Ureter (tissue), 1 donor: ENCODE measurements at regions not wholly inside any gene's neighbourhood (a gene's known extent, or its start where the extent isn't known, plus 50 kb on each side); places are given as distances from the start of the nearest gene placed in this dataset.

Experiments
- DNase-seq: peaks from one replicate; pipeline ENCODE4 v3.0.0-alpha.2; 2020; ENCODE audit warnings: low spot score
- donor health status: DM: yes; HTN: yes; CAD: no.

- no peak for DNase-seq
Measured at GRCh38 chr2:120809151-120809550, 73.5 kb downstream of the GLI2 start.

- DNase-seq: no peak
Measured at GRCh38 chr2:120809609-120810440, 74.2 kb downstream of the GLI2 start.

GRCh38 chr2:120810639-120811038 is 75.0 kb downstream of the GLI2 start:
- no peak for DNase-seq

GRCh38 chr2:120812866-120813265 is 77.2 kb downstream of the GLI2 start:
- DNase-seq: no peak

- DNase-seq: no peak
Measured at GRCh38 chr2:120814352-120814751, 78.7 kb downstream of the GLI2 start.

GRCh38 chr2:120815292-120815691 is 79.6 kb downstream of the GLI2 start:
- DNase-seq: no peak

GRCh38 chr2:120817136-120817955 is 81.7 kb downstream of the GLI2 start:
- DNase-seq: no peak

GRCh38 chr2:120817956-120818325 is 82.3 kb downstream of the GLI2 start:
- no peak for DNase-seq

- no peak for DNase-seq
Measured at GRCh38 chr2:120818441-120818920, 82.8 kb downstream of the GLI2 start.

- DNase-seq: no peak
Measured at GRCh38 chr2:120819720-120820210, 84.1 kb downstream of the GLI2 start.

- DNase-seq: no peak
Measured at GRCh38 chr2:120820263-120820952, 84.7 kb downstream of the GLI2 start.

GRCh38 chr2:120820953-120821279 is 85.2 kb downstream of the GLI2 start:
- DNase-seq: no peak

- no peak for DNase-seq
Measured at GRCh38 chr2:120821446-120822160, 85.9 kb downstream of the GLI2 start.

- DNase-seq: no peak
Measured at GRCh38 chr2:120822933-120823332, 87.3 kb downstream of the GLI2 start.

GRCh38 chr2:120823551-120823950 is 87.9 kb downstream of the GLI2 start:
- DNase-seq: no peak

GRCh38 chr2:120824246-120824645 is 88.6 kb downstream of the GLI2 start:
- DNase-seq: no peak

- peak; percentile 78 for DNase-seq
Measured at GRCh38 chr2:120825370-120826259, 89.9 kb downstream of the GLI2 start.

- no peak for DNase-seq
Measured at GRCh38 chr2:120826260-120826648, 90.6 kb downstream of the GLI2 start.

- DNase-seq: no peak
Measured at GRCh38 chr2:120826716-120827410, 91.2 kb downstream of the GLI2 start.

- DNase-seq: no peak
Measured at GRCh38 chr2:120828066-120828465, 92.4 kb downstream of the GLI2 start.
